K562 (cell line): ENCODE measurements at regions not wholly inside any gene's neighbourhood (a gene's known extent, or its start where the extent isn't known, plus 50 kb on each side); places are given as distances from the start of the nearest gene placed in this dataset.
A peak's percentile ranks its signal among the peaks of the same experiment; 100 is the strongest.

Experiments used
- BRCA1 ChIP-seq, 2 experiments: fragments of 450-650 bp in 1 of 2; sonication (generic) in 1 of 2; formaldehyde crosslinking in 1 of 2; IDR thresholded peaks; 2 replicates each; pipeline versions ENCODE4 v1.5.0 to v1.6.1; 2017 to 2020; ENCODE audit warnings: mild to moderate bottlenecking in 1 of 2, missing genetic modification reagents in 1 of 2
- DNMT1 ChIP-seq: fragments of 450-650 bp; IDR thresholded peaks from 2 replicates; pipeline ENCODE4 v1.6.1; 2016; ENCODE audit warnings: antibody characterized with exemption, mild to moderate bottlenecking
- HDGF ChIP-seq: fragments of 450-650 bp; IDR thresholded peaks from 2 replicates; pipeline ENCODE4 v1.6.1; 2016
- NCOA4 ChIP-seq: fragments of 450-650 bp; IDR thresholded peaks from 2 replicates; pipeline ENCODE4 v1.6.1; 2018; ENCODE audit warnings: mild to moderate bottlenecking; ENCODE audit not compliant: partially characterized antibody
- SP2 ChIP-seq: IDR thresholded peaks from 2 replicates; pipeline ENCODE4 v1.6.1; 2011; ENCODE audit warnings: mild to moderate bottlenecking, low read depth, low read length, moderate library complexity; ENCODE audit not compliant: poor library complexity, severe bottlenecking; ENCODE audit errors: extremely low read depth
- TEAD4 ChIP-seq, 2 experiments: sonication (generic) in 1 of 2; formaldehyde crosslinking in 1 of 2; IDR thresholded peaks; 2 replicates each; pipeline versions ENCODE4 v1.6.1 to v1.8.0; 2012 to 2022; ENCODE audit warnings: borderline replicate concordance in 1 of 2, inconsistent platforms in 1 of 2, low read length in 1 of 2, mild to moderate bottlenecking in 1 of 2, missing genetic modification reagents in 1 of 2
- ZNF347 ChIP-seq: fragments of 450-650 bp; formaldehyde crosslinking; IDR thresholded peaks from 2 replicates; pipeline ENCODE4 v1.4.0; 2020; ENCODE audit warnings: low read depth, mild to moderate bottlenecking, moderate library complexity
- ZSCAN32 ChIP-seq: fragments of 450-650 bp; formaldehyde crosslinking; IDR thresholded peaks from 2 replicates; pipeline ENCODE4 v1.4.0; 2020; ENCODE audit warnings: mild to moderate bottlenecking, moderate library complexity
- TF ChIP-seq, protein P1 (sequence below): fragments of 150-350 bp; conservative IDR thresholded peaks from 2 replicates; pipeline ENCODE4 v1.6.1; 2014; ENCODE audit warnings: low read length
- TF ChIP-seq, protein P2 (sequence below): fragments of 250-450 bp; sonication (Bioruptor Pico); IDR thresholded peaks from 2 replicates; pipeline ENCODE4 v1.4.0; 2020
- TF ChIP-seq, protein P3 (sequence below): fragments of 450-650 bp; formaldehyde crosslinking; IDR thresholded peaks from 2 replicates; pipeline ENCODE4 v1.4.0; 2020; ENCODE audit warnings: mild to moderate bottlenecking, moderate library complexity
- TF ChIP-seq, protein P4 (sequence below), 2 experiments: IDR thresholded peaks in 1 of 2; conservative IDR thresholded peaks in 1 of 2; 2 replicates each; pipeline ENCODE4 v1.6.1; 2016; ENCODE audit warnings: low read depth in 2 of 2, mild to moderate bottlenecking in 1 of 2, missing compliant biosample characterization in 1 of 2, missing genetic modification characterization in 1 of 2, moderate library complexity in 1 of 2

DNA sequence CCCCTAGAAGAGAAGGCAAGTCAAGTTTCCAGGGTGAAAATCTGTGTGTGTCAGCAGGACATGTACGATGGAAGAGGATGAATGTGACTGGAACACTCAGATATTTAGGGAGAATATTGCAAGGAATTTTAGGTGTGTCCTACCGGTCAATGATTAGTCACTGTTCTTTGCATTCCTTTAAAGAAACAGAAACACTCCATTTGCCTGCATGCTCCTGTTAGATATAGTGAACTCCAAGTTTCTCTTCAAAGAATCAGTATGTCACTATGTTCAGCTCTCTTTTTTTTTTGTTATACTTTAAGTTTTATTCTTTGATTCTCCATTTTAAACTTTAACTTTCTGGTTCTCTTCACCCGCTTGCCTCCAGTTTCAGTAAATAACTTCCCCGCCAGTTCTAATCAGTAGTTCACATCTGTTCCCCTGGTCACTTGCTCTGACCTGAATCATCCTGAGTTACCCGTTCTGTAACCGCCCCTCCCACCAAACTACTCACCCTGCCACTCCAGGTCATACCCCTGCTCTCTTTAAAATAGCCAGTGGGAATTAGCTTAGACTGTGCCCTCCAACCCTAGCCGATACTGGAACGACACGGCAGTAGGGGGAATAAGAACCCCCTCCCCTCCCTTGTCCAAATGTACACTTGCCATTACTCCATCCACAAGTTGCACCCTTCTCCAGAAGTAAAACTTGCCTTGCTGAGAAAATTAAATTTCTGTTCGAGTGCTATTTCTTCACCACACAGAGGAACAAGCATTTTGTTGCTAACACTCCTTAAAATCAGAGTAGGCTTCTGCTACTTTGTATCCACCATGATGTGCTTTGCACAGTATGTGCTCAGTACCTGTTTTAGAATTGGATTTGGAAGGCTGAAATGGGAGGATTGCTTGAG lies 268.4 kb downstream of the METTL4 start (continued):
- peak; percentile 80 for TF ChIP-seq TEAD4 (IDR thresholded peaks at IDR 0.05; ENCODE audit: low read length)
- no peak for TF ChIP-seq TEAD4 (CRISPR knock-in tag; IDR thresholded peaks at IDR 0.05; ENCODE audit: borderline replicate concordance)
- TF ChIP-seq, protein P1, sequence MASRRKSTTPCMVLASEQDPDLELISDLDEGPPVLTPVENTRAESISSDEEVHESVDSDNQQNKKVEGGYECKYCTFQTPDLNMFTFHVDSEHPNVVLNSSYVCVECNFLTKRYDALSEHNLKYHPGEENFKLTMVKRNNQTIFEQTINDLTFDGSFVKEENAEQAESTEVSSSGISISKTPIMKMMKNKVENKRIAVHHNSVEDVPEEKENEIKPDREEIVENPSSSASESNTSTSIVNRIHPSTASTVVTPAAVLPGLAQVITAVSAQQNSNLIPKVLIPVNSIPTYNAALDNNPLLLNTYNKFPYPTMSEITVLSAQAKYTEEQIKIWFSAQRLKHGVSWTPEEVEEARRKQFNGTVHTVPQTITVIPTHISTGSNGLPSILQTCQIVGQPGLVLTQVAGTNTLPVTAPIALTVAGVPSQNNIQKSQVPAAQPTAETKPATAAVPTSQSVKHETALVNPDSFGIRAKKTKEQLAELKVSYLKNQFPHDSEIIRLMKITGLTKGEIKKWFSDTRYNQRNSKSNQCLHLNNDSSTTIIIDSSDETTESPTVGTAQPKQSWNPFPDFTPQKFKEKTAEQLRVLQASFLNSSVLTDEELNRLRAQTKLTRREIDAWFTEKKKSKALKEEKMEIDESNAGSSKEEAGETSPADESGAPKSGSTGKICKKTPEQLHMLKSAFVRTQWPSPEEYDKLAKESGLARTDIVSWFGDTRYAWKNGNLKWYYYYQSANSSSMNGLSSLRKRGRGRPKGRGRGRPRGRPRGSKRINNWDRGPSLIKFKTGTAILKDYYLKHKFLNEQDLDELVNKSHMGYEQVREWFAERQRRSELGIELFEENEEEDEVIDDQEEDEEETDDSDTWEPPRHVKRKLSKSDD: no peak
- TF ChIP-seq BRCA1 (IDR thresholded peaks at IDR 0.05): no peak
- TF ChIP-seq BRCA1 (CRISPR knock-in tag; IDR thresholded peaks at IDR 0.05): no peak
- TF ChIP-seq, protein P2, sequence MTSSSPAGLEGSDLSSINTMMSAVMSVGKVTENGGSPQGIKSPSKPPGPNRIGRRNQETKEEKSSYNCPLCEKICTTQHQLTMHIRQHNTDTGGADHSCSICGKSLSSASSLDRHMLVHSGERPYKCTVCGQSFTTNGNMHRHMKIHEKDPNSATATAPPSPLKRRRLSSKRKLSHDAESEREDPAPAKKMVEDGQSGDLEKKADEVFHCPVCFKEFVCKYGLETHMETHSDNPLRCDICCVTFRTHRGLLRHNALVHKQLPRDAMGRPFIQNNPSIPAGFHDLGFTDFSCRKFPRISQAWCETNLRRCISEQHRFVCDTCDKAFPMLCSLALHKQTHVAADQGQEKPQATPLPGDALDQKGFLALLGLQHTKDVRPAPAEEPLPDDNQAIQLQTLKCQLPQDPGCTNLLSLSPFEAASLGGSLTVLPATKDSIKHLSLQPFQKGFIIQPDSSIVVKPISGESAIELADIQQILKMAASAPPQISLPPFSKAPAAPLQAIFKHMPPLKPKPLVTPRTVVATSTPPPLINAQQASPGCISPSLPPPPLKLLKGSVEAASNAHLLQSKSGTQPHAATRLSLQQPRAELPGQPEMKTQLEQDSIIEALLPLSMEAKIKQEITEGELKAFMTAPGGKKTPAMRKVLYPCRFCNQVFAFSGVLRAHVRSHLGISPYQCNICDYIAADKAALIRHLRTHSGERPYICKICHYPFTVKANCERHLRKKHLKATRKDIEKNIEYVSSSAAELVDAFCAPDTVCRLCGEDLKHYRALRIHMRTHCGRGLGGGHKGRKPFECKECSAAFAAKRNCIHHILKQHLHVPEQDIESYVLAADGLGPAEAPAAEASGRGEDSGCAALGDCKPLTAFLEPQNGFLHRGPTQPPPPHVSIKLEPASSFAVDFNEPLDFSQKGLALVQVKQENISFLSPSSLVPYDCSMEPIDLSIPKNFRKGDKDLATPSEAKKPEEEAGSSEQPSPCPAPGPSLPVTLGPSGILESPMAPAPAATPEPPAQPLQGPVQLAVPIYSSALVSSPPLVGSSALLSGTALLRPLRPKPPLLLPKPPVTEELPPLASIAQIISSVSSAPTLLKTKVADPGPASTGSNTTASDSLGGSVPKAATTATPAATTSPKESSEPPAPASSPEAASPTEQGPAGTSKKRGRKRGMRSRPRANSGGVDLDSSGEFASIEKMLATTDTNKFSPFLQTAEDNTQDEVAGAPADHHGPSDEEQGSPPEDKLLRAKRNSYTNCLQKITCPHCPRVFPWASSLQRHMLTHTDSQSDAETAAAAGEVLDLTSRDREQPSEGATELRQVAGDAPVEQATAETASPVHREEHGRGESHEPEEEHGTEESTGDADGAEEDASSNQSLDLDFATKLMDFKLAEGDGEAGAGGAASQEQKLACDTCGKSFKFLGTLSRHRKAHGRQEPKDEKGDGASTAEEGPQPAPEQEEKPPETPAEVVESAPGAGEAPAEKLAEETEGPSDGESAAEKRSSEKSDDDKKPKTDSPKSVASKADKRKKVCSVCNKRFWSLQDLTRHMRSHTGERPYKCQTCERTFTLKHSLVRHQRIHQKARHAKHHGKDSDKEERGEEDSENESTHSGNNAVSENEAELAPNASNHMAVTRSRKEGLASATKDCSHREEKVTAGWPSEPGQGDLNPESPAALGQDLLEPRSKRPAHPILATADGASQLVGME (CRISPR knock-in tag): no peak
- peak; percentile 24; the same call in 1 of the 2 replicates for TF ChIP-seq HDGF
- TF ChIP-seq, protein P3, sequence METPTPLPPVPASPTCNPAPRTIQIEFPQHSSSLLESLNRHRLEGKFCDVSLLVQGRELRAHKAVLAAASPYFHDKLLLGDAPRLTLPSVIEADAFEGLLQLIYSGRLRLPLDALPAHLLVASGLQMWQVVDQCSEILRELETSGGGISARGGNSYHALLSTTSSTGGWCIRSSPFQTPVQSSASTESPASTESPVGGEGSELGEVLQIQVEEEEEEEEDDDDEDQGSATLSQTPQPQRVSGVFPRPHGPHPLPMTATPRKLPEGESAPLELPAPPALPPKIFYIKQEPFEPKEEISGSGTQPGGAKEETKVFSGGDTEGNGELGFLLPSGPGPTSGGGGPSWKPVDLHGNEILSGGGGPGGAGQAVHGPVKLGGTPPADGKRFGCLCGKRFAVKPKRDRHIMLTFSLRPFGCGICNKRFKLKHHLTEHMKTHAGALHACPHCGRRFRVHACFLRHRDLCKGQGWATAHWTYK: no peak
- no peak for TF ChIP-seq DNMT1
- TF ChIP-seq ZSCAN32 (CRISPR knock-in tag): no peak
- no peak for TF ChIP-seq SP2
- TF ChIP-seq NCOA4: no peak
- no peak for TF ChIP-seq ZNF347 (CRISPR knock-in tag)
- TF ChIP-seq, protein P4, sequence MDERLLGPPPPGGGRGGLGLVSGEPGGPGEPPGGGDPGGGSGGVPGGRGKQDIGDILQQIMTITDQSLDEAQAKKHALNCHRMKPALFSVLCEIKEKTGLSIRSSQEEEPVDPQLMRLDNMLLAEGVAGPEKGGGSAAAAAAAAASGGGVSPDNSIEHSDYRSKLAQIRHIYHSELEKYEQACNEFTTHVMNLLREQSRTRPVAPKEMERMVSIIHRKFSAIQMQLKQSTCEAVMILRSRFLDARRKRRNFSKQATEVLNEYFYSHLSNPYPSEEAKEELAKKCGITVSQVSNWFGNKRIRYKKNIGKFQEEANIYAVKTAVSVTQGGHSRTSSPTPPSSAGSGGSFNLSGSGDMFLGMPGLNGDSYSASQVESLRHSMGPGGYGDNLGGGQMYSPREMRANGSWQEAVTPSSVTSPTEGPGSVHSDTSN (CRISPR knock-in tag; IDR thresholded peaks at IDR 0.05; ENCODE audit: low read depth): no peak; the same call in 1 of the 2 replicates
- TF ChIP-seq, protein P4 (tag; conservative IDR thresholded peaks at IDR 0.05; ENCODE audit: low read depth): no peak
